HFFc6 (cell line): ENCODE measurements at regions not wholly inside any gene's neighbourhood (a gene's known extent, or its start where the extent isn't known, plus 50 kb on each side); places are given as distances from the start of the nearest gene placed in this dataset.
A peak's percentile ranks its signal among the peaks of the same experiment; 100 is the strongest.
"Not testable (repeated sequence)": the region's sequence is repeated elsewhere in the genome, so short reads cannot be mapped to it uniquely, and the experiment has no call there.

Experiments
- DNase-seq: peaks from one replicate; pipeline ENCODE4 v3.0.0-alpha.2; 2018
- H3K27ac Mint-ChIP-seq: 2 replicates; pipeline ENCODE4 v1.8.0; 2020; ENCODE audit warnings: mild to moderate bottlenecking, mixed read lengths
- H3K27me3 Mint-ChIP-seq: 2 replicates; pipeline ENCODE4 v1.8.0; 2021; ENCODE audit warnings: mild to moderate bottlenecking, moderate library complexity, mixed read lengths; ENCODE audit not compliant: insufficient read depth
- H3K36me3 Mint-ChIP-seq: 2 replicates; pipeline ENCODE4 v1.8.0; 2021; ENCODE audit warnings: low read depth, mixed read lengths
- H3K4me1 Mint-ChIP-seq: 2 replicates; pipeline ENCODE4 v1.8.0; 2020; ENCODE audit warnings: low read depth, mixed read lengths
- H3K4me3 Mint-ChIP-seq: 2 replicates; pipeline ENCODE4 v1.8.0; 2020; ENCODE audit warnings: mild to moderate bottlenecking, moderate library complexity, mixed read lengths
- H3K9me3 Mint-ChIP-seq: 2 replicates; pipeline ENCODE4 v1.8.0; 2020; ENCODE audit warnings: mild to moderate bottlenecking, mixed read lengths
- TF ChIP-seq, protein P1 (sequence below): fragments of 200-600 bp; sonication (generic); IDR thresholded peaks from 2 replicates; pipeline ENCODE4 v1.5.0; 2021; ENCODE audit warnings: antibody characterized with exemption, mild to moderate bottlenecking

DNA sequence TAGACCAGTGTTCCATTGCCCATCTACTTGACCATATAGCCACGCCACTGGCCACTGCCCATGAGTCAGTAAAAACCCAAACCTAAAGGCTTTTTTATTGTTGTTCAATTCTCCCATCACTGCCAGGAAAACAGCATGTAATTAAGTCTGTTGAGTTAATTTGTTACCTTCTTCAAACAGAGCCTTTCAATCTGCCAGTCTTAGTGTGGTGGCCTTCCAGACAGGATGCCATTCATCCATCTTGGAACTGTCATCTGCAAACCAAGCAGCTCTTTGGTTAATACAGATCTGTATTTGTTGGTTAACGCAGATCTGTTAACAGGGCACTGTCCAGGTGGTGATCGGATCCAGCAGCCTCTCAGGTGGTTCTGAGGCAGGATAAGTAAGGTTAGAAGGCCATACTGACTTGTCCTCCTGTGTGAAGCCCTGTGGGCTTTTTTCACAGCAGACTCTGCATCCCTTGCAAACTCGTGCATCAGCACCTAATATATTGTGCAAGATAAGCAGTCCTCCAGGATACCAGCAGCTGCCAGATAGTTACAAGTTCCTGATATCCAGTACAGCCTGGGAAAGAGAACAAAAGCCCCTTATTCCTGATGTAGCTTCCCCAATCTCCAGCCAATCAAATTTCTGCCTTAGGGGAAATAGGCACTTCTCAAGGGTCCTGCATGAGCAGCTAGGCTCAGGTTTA, 59.1 kb upstream of the DHRS4 start:
- Mint-ChIP-seq H3K27ac (no peak overlapping the region), H3K4me3 (no peak overlapping the region), H3K27me3 (peaks cover 15% of the 10 kb centered on the region), H3K4me1 (no peaks in the 10 kb centered on the region), H3K9me3 (no peaks in the 10 kb centered on the region), H3K36me3 (no peaks in the 10 kb centered on the region)
- TF ChIP-seq, protein P1, sequence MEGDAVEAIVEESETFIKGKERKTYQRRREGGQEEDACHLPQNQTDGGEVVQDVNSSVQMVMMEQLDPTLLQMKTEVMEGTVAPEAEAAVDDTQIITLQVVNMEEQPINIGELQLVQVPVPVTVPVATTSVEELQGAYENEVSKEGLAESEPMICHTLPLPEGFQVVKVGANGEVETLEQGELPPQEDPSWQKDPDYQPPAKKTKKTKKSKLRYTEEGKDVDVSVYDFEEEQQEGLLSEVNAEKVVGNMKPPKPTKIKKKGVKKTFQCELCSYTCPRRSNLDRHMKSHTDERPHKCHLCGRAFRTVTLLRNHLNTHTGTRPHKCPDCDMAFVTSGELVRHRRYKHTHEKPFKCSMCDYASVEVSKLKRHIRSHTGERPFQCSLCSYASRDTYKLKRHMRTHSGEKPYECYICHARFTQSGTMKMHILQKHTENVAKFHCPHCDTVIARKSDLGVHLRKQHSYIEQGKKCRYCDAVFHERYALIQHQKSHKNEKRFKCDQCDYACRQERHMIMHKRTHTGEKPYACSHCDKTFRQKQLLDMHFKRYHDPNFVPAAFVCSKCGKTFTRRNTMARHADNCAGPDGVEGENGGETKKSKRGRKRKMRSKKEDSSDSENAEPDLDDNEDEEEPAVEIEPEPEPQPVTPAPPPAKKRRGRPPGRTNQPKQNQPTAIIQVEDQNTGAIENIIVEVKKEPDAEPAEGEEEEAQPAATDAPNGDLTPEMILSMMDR, result no peak
- DNase-seq, result no peak

DNA sequence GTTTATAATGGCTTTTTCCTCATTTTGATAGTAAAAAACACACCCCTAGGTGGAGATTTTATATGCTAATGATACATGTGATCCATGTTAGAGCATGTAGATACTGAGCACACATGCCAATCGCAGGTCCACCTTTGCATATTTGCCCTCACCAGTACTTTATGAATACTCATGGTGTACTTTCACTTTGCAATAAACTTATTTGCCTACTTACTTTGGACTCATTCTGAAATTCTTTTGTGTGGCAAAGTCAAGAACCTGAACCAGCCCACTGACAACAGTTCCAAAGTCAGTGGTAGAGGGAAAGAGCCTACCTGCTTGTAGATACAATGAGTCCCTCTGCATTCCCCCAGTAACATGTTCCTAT, 58.5 kb upstream of the DHRS4 start:
- no peak for DNase-seq
- no peaks in the 10 kb centered on the region for H3K36me3 Mint-ChIP-seq
- H3K4me1 Mint-ChIP-seq, result no peaks in the 10 kb centered on the region
- H3K9me3 Mint-ChIP-seq, result no peaks in the 10 kb centered on the region
- H3K4me3 Mint-ChIP-seq, result no peak overlapping the region
- no peak overlapping the region for H3K27ac Mint-ChIP-seq
- TF ChIP-seq, protein P1, result no peak
- H3K27me3 Mint-ChIP-seq, result peaks cover 15% of the 10 kb centered on the region

DNA sequence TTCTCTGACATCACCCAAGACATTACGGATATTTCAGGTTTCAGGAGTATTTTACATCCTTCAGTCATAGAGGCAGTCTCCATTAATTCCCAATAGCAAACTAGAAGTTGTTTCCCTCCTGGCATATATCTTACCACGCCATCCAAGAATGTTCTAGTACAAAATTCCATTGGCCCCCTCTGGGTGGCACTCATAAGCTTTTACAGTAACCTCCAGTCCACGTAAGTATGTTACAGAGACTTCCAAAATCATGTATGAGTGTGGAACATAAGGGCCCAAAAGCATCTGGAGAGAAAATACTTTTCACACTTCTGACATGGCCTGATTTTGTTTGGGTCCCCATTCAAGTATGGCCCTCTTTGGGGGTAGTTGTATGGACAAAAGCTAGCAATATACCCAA, 58.1 kb upstream of the DHRS4 start:
- no peak overlapping the region for H3K4me3 Mint-ChIP-seq
- H3K4me1 Mint-ChIP-seq, result no peaks in the 10 kb centered on the region
- H3K27me3 Mint-ChIP-seq, result peaks cover 18% of the 10 kb centered on the region
- H3K36me3 Mint-ChIP-seq, result no peaks in the 10 kb centered on the region
- no peaks in the 10 kb centered on the region for H3K9me3 Mint-ChIP-seq
- H3K27ac Mint-ChIP-seq, result no peak overlapping the region
- no peak for DNase-seq
- TF ChIP-seq, protein P1, result peak; percentile 31; the same call in 1 of the 2 replicates

GRCh38 chr14:23896609-23897153, 56.9 kb upstream of the DHRS4 start:
- H3K9me3 Mint-ChIP-seq, result no peaks in the 10 kb centered on the region
- no peak overlapping the region for H3K4me3 Mint-ChIP-seq
- DNase-seq, result no peak
- H3K27ac Mint-ChIP-seq, result no peak overlapping the region
- no peaks in the 10 kb centered on the region for H3K36me3 Mint-ChIP-seq
- TF ChIP-seq, protein P1, result no peak
- no peaks in the 10 kb centered on the region for H3K4me1 Mint-ChIP-seq
- H3K27me3 Mint-ChIP-seq, result peaks cover 22% of the 10 kb centered on the region

DNA sequence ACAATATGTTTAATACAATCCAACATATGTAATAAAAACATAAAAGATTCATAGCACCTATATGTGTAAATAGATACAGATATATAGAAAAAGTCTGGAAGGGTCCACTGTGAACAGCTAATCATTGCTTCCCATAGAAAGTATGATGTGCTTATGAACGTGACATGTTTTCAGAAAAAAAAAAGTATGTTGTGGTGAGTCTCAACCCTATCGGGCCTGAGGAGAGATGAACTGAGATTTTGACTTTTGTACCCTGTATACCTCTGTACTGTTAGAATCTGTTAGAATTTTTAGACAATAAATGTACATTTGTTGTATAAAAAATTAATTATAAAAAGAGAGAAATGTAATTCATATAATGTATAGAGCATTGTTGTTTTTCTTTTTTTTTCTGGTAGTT, 56.3 kb upstream of the DHRS4 start:
- H3K4me1 Mint-ChIP-seq, H3K36me3 Mint-ChIP-seq, DNase-seq, H3K27ac Mint-ChIP-seq, H3K9me3 Mint-ChIP-seq, H3K4me3 Mint-ChIP-seq: not testable (repeated sequence)
- peaks cover 18% of the 10 kb centered on the region for H3K27me3 Mint-ChIP-seq

DNA sequence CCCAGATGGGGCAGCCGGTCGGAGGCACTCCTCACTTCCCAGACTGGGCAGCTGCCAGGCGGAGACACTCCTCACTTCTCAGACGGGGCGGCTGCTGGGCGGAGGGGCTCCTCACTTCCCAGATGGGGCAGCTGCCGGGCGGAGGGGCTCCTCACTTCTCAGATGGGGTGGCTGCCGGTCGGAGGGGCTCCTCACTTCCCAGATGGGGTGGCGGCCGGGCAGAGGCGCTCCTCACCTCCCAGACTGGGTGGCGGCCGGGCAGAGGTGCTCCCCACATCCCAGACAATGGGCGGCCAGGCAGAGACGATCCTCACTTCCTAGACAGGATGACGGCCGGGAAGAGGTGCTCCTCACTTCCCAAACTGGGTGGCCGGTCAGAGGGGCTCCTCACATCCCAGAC, 55.2 kb upstream of the DHRS4 start:
- not testable (repeated sequence) for DNase-seq, H3K36me3 Mint-ChIP-seq, H3K27ac Mint-ChIP-seq, H3K9me3 Mint-ChIP-seq, H3K4me3 Mint-ChIP-seq, H3K4me1 Mint-ChIP-seq
- peaks cover 17% of the 10 kb centered on the region for H3K27me3 Mint-ChIP-seq
